ENCODE measurements at regions not wholly inside any gene's neighbourhood (a gene's known extent, or its start where the extent isn't known, plus 50 kb on each side); places are given as distances from the start of the nearest gene placed in this dataset.

GRCh38 chr20:50331469-50332363 is 141.1 kb downstream of the CEBPB start:
- no peak overlapping the region for H3K27ac ChIP-seq (ENCODE audit: low read length)
- ATAC-seq (no peak), DNase-seq (no peak)
- Mint-ChIP-seq H3K27ac (no peak overlapping the region), H3K9me3 (peaks cover 0 to 4% of the 10 kb centered on the region in 2 donors), H3K4me3 (no peak overlapping the region), H3K27me3 (ENCODE audit: low read depth in 2 of 2) (peaks cover 21 to 44% of the 10 kb centered on the region in 2 donors), H3K4me1 (peaks cover 6 to 23% of the 10 kb centered on the region in 2 donors), H3K36me3 (no peaks in the 10 kb centered on the region)
- intact Hi-C loops (cut with micrococcal nuclease) = no loop called here
- H3K9me3 ChIP-seq (ENCODE audit: control insufficient read depth, insufficient read depth, low read length) = no peaks in the 10 kb centered on the region
- no peak for TF ChIP-seq CTCF (IDR thresholded peaks at IDR 0.05)
- no peaks in the 10 kb centered on the region for H3K36me3 ChIP-seq (ENCODE audit: control insufficient read depth, insufficient read depth, low read length)
- 89% methylated on average over 10 of the region's 10 CpGs for WGBS (ENCODE audit: insufficient coverage)
- no peak overlapping the region for H3K4me3 ChIP-seq (ENCODE audit: low read length)
- H3K4me1 ChIP-seq (ENCODE audit: control insufficient read depth, insufficient read depth, low read length) = peaks cover 5% of the 10 kb centered on the region
- peaks cover 2% of the 10 kb centered on the region for H3K27me3 ChIP-seq (ENCODE audit: control insufficient read depth, insufficient read depth, low read length)

- no peak for TF ChIP-seq CTCF (IDR thresholded peaks at IDR 0.05)
- WGBS (ENCODE audit: insufficient coverage) = 87% methylated on average over 11 of the region's 11 CpGs
- Mint-ChIP-seq H3K4me1 (peaks cover 6 to 23% of the 10 kb centered on the region in 2 donors), H3K9me3 (peaks cover 0 to 4% of the 10 kb centered on the region in 2 donors), H3K27ac (no peak overlapping the region), H3K4me3 (no peak overlapping the region), H3K27me3 (ENCODE audit: low read depth in 2 of 2) (peaks cover 21 to 44% of the 10 kb centered on the region in 2 donors), H3K36me3 (no peaks in the 10 kb centered on the region)
- Histone ChIP-seq H3K27ac (ENCODE audit: low read length) (no peak overlapping the region), H3K9me3 (ENCODE audit: control insufficient read depth, insufficient read depth, low read length) (no peaks in the 10 kb centered on the region), H3K4me1 (ENCODE audit: control insufficient read depth, insufficient read depth, low read length) (peaks cover 5% of the 10 kb centered on the region), H3K27me3 (ENCODE audit: control insufficient read depth, insufficient read depth, low read length) (peaks cover 2% of the 10 kb centered on the region), H3K36me3 (ENCODE audit: control insufficient read depth, insufficient read depth, low read length) (no peaks in the 10 kb centered on the region), H3K4me3 (ENCODE audit: low read length) (no peak overlapping the region)
- no peak for DNase-seq
- intact Hi-C loops (cut with micrococcal nuclease) = no loop called here
- ATAC-seq = no peak
Measured at GRCh38 chr20:50332491-50332980, 141.9 kb downstream of the CEBPB start.

GRCh38 chr20:50333131-50333670 is 142.6 kb downstream of the CEBPB start:
- intact Hi-C loops (cut with micrococcal nuclease) = no loop called here
- no peak overlapping the region for H3K27ac Mint-ChIP-seq
- H3K9me3 Mint-ChIP-seq = peaks cover 0 to 4% of the 10 kb centered on the region in 2 donors
- peaks cover 9 to 27% of the 10 kb centered on the region in 2 donors for H3K4me1 Mint-ChIP-seq
- Histone ChIP-seq H3K27ac (ENCODE audit: low read length) (no peak overlapping the region), H3K4me3 (ENCODE audit: low read length) (no peak overlapping the region), H3K36me3 (ENCODE audit: control insufficient read depth, insufficient read depth, low read length) (no peaks in the 10 kb centered on the region), H3K9me3 (ENCODE audit: control insufficient read depth, insufficient read depth, low read length) (no peaks in the 10 kb centered on the region), H3K27me3 (ENCODE audit: control insufficient read depth, insufficient read depth, low read length) (peaks cover 2% of the 10 kb centered on the region), H3K4me1 (ENCODE audit: control insufficient read depth, insufficient read depth, low read length) (peaks cover 8% of the 10 kb centered on the region)
- no peak for TF ChIP-seq CTCF (IDR thresholded peaks at IDR 0.05)
- DNase-seq (no peak), ATAC-seq (no peak)
- no peaks in the 10 kb centered on the region for H3K36me3 Mint-ChIP-seq
- WGBS (ENCODE audit: insufficient coverage) = 81% methylated on average over 6 of the region's 6 CpGs
- H3K27me3 Mint-ChIP-seq (ENCODE audit: low read depth in 2 of 2) = peaks cover 21 to 40% of the 10 kb centered on the region in 2 donors
- no peak overlapping the region for H3K4me3 Mint-ChIP-seq
